HG02759 (cell line): ENCODE measurements at regions not wholly inside any gene's neighbourhood (a gene's known extent, or its start where the extent isn't known, plus 50 kb on each side); places are given as distances from the start of the nearest gene placed in this dataset.
"Not testable (repeated sequence)": the region's sequence is repeated elsewhere in the genome, so short reads cannot be mapped to it uniquely, and the experiment has no call there.

Source experiments
- ATAC-seq: cut with Tn5 transposase; IDR thresholded peaks from one replicate; pipeline ENCODE4 v1.9.1; 2021; ENCODE audit warnings: mild to moderate bottlenecking, moderate library complexity; ENCODE audit not compliant: unreplicated experiment

DNA sequence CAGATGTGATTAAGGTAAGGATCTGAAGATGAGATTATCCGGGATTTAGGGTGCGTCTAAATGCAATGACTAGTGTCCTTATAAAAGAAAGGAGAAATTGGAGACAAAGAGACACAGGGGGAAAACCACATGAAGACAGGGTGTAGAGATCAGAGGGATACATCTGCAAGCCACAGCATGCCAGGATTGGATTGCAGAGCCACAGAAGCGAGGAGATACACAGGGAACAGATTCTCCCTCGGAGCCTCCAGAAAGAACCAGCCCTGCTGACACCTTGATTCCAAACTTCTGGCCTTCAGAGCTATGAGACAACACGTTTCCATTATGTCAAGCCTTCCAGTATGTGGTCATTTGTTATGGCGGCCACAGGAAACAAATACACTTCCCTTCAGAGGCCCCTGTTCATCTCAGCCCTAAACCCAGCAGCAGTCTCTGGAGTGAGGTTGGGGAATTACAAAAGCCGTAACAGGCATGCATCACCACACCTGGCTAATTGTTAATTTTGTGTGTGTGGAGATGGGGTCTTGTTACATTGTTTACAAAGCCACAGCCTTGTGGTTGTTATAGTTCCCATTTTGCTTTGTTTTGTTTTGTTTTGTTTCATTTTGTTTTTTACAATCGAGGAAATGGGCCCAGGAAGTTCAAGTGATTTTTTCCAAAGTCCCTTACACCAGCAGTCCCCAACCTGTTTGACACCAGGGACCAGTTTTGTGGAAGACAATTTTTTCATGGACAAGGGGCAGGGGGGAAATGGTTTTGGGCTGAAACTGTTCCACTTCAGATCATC lies 51.6 kb upstream of the LYRM9 start:
- ATAC-seq = peak; percentile 73

DNA sequence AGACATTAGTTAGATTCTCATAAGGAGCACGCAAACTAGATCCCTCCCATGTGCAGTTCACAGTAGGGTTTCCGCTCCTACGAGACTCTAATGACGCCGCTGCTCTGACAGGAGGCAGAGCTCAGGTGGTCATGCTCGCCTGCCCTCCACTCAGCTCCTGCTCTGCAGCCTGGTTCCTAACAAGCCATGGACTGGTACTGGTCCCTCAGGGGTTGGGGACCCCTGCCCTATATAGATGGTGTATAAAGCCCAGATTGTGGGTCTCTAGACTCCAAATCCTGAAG lies 52.1 kb upstream of the LYRM9 start:
- peak; percentile 34 for ATAC-seq

DNA sequence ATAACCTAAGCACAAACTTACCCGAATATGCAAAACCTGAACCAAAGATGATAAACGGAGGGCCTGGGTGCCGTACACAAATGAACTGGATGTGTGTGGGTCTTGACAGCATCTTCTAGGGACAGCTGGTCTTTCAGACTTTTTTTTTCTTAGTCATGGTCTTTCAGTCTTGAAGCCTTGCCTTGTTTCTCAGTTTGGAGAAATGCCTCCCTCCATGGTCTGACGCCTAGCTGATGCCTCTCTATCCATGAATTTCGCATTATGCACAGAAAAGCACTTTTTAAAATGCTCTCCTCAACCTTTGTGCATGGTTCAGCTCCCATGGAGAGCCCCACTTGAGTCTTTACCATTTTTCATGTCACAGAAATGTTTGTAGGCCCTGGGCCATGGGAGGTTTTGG lies 52.8 kb upstream of the LYRM9 start:
- no peak for ATAC-seq

DNA sequence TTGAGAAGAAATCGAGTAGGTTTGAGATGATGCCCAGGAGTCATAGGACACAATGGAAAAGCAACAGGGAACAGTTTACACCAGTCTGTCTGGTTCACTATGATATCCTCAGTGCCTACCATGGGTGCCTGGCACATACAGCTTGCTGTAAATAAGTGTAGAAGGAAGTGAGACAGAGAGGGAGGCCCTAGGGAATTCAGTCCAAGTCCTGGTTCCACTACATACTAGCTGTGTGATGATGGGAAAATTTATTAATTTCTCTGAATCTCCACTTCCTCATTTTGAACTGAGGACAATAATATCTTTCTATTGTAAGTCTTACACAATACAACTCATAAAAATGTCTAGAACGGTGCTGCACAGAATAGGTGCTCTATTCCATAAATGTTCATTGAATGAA lies 53.3 kb upstream of the LYRM9 start:
- ATAC-seq = no peak

DNA sequence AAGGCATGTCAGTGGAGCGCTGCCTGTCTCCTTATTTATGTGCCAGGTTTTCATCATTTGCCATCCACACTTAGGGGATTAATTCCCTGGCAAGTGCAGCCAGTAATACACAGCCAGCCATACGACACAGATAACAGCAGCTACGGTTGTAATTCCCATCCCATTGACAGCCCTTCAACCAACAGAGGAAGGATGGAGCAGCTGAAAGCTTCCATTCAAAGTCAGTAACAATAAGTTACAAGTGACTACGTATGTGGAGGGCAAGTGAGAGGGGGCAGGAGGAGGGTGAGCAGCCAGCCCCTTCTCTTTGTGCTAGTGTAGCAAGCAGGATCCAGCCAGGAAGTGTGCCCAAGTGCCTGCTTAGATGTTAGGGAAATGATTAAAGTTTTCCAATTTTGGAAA lies 53.8 kb upstream of the LYRM9 start:
- ATAC-seq = no peak

DNA sequence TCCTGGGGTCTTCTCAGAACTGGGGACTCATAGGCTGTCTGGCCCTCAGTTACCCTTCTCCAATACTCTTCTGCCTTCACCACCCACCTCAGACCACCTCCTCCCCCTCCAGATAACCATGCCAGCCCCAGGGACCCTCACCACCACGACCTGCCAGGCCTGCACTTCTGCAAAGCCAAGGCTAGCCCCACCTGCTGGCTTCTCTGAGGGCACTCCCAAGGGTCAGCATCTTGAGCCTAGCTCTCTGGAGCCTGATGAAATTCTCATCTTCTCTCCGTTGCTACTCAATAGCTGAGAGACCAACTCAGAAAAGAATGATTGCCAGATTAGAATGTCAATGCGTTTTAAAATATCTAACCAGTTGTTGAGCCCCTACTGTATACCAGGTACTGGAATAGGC lies 56.1 kb upstream of the LYRM9 start:
- ATAC-seq = no peak

DNA sequence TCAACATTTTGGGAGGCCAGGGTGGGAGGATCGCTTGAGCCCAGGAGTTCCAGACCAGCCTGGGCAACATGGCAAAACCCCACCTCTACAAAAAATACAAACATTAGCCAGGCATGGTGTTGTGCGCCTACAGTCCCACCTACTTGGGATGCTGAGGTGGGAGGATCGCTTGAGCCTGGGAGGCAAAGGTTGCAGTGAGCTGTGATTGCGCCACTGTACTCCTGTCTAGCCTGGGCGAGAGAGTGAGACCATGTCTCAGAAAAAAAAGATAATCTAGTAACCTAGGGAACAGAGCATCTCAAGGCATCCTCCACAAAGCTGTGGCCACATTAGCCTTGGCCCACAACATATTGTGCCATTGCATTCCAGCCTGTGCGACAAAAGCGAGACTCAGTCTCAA lies 57.1 kb upstream of the LYRM9 start:
- not testable (repeated sequence) for ATAC-seq

DNA sequence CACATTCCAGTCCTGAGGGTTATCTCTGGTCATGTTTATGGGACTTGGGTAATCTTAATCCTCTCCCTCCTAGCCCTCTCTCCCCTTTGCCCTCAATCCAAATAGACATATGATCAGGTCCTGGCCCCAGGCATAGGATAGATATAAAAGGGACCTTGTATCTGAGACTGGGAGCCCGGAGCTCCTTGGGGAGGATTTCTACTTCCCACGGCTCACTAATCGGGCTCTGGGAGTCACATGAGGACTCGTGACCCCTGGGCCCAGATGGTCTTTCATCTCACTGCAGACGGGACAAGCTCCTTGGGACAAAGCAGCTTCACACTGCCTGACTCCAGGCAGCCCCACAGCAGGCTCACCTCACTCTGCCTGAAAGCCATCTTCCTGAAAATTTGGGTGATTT lies 57.8 kb upstream of the LYRM9 start:
- ATAC-seq = no peak

DNA sequence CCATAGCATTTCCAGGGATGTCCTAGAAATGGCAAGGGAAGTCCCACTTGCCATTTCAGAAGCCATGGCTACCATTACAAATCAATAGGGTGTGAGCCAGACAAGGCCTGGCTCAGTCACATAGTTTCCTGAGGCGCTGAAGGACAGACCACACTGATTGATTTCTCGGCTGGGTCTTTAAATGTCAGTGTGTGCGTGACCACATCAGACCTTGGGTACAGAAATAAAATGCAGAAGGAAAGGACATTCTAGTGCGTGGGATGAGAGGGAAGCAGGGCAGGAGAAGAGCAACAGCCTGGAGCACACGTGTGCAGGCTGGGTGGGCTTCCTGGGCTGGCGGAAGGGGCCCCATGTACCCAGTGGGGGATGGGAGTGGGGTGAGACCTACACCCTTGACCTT lies 58.7 kb upstream of the LYRM9 start:
- ATAC-seq = no peak

DNA sequence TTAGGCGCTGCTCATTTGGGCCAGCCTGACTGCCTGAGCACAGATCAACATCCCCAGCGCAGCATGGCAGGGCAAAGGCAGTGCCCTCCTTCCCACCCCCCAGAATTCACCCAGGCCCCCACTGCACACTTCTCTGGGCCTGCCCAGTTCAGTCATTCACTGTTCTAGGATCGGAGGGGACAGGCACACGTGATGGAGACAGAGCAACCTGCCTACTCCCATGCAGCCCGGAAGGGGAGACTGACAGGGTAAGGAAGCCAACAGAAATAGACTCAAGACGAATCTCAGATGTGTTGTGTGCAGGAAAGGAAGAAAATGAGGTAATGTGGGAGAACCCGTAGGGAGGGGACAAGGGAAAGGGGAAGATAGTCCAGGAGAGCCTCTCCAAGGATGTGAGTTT lies 59.2 kb upstream of the LYRM9 start:
- no peak for ATAC-seq

DNA sequence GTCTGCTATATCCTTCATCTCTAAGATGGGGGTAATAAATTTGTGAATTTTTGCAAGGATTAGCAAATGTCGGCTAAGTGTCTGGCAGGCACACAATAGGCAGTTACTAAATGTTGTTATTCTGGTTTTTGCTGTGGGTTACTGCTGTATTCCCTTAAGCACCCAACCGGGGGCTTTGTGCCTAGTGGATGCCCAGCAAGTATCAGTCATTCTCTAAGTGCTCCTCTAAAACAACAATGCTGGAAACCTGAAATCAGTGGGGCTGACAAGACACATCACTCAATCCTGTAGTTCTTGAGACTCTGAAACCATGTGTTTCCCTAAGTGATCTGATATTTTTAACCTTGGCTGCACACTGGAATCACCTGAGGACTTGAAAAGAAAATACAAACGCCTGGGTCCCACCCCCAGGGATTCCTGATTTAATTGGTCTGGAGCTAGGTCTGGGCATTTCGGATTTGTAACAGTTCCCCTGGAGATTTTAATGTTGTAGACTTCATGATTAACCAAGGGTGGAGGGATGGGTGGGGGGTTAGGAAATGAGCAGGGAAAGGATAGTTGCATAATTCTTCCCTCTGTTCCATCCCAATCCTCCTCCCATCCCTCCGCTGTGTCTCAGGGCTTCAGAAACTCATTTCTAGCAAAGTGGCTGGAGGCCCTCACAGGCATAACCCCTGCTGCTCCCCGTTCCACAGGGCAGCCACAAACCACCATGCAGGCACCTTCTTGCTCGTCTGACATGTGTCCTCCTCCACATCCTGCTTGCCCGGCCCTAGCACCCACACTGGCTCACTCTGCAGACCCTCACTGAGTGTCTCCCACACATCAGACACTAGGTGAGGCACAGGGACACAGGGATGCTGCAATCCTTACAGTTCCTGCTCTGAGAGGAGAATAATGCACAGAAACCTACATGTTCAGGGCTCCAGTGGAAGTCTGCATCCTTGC lies 61.7 kb upstream of the LYRM9 start:
- ATAC-seq = no peak

DNA sequence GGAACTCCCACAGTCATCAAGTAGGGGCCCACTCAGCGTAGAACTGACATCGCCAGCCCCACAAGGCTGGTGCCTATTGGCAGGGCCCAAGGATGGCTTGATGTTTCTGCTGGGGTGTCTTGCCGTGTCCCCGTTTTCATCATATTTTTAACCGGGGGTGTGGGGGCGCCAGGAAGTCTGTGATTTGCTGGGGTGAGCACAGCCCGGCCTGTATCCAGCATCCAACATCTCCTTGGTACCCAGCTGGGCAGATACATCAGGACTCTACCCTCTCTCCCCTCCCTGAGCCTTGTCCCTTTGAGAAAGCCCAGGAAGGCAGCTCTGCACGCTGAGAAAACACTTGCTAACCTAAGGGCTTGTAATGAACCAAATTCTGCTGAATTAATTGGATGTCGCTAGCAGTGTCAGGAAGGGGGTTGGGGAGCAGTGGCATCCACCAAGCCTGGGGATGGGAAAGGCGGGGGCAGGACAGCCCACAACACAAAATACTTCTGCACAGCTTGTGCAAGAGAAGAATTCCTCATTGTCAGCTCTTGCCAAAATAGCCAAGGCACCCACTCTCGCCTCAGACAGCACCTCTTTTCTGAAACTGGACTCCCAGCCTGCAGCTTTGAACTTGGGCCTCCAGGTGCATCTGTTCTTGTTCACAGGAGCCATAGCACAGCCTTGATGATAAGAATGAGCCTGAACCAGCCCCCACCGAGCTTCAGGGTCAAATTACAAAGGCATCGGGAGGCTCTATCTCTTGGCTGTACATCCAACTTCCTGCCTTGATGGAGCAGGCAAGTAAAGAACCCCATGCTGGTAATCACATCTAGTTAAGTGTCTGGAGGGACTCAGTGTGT lies 63.7 kb upstream of the LYRM9 start:
- no peak for ATAC-seq

DNA sequence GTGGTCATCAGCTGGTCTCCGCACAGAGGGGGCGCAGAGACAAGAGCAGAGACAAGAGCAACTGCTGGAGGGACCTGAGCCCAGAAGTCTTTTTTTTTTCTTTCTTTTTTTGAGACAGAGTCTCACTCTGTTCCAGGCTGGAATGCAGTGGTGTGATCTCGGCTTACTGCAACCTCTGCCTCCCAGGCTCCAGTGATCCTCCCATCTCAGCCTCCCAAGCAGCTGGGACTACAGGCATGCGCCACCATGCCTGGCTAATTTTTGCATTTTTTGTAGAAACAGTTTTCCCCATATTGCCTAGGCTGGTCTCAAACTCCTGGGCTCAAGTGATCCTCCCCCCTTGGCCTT lies 64.3 kb upstream of the LYRM9 start:
- ATAC-seq = not testable (repeated sequence)

DNA sequence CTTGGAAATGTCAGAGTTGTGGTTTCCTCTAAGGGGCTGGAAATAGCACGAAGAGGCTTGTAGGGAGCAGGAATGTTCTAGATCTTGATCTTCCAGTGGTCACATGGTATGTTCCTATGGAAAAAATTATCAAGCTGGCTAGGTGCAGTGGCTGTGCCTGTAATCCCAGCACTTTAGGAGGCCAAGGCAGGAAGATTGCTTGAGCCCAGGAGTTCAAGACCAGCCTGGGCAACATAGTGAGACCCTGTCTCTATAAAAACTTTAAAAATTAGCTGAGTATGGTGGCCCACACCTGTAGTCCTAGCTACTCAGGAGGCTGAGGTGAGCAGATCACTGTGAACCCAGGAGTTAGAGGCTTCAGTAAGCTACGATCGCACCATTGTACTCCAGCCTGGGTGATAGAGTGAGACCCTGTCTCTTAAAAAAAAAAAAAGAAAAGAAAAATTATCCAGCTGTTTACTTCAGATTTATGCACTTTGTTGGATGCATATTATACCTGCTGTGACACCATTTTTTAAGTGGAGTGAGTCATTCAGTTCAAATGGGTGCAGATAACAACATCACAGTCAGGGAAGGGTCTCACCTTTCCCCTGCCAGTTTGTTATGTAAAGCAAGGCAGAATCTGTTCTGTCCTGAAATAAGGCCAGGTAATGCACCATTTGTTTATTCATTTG lies 65.7 kb upstream of the LYRM9 start:
- ATAC-seq = no peak

DNA sequence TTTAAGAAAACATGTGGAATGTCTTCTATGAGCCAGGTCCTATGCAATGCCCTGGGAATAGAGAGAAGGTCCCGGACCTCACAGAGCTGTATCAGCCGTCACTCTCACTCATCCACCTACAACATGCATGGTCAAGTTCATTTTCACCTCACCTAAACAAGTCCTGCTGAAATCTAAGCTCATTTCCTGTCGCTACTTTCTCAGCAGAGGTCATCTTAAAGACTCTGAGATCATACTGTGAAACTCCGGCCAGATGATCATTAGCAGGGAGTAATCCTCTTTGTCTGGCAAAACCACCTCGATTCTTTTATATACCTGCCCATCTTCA lies 66.2 kb upstream of the LYRM9 start:
- no peak for ATAC-seq

DNA sequence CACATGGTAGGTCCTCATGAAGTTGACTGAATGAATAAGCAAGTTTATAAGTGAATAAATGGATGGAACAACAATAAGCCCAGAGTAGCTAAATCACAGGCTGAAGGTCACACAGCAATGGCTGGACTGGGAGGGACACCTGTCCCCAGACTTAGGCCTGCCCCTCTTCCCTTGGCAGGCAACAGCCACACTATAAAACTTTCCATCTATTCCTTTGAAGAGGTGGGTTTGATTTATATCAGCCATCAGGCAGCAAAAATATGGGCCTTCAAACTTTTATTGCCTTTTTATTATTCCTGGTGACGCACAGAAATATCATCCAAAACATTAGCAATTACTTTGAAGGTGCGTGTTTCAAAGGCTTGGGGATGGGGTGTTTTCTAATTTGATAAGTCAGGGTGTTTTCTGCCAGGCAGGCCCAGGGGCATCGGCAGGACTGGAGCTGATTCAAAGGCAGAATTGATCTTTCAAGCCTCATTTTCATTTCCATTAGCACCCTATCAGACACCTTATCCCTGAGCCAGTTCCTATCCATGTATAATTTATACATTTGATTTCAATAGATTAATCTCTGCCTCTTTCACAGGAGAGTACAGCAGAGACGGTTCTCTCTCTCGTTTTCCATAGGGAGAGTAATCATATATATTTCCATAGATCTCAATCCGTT lies 67.2 kb upstream of the LYRM9 start:
- ATAC-seq = no peak

DNA sequence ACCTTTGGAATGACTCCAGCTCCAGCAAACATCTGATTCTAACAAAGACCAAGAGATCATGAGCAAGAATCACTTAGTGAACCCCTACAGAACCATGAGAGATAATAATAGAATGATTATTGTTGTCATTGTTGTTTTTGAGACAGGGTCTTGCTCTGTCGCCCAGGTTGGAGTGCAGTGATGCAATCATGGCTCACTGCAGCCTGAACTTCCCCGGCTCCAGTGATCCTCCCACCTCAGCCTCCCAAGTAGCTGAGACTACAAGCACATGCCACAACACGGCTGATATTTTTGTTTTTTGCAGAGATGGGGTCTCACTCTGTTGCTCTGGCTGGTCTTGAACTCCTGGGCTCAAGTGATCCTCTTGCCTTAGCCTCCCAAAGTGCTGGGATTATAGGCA lies 69.4 kb upstream of the LYRM9 start:
- ATAC-seq = not testable (repeated sequence)

DNA sequence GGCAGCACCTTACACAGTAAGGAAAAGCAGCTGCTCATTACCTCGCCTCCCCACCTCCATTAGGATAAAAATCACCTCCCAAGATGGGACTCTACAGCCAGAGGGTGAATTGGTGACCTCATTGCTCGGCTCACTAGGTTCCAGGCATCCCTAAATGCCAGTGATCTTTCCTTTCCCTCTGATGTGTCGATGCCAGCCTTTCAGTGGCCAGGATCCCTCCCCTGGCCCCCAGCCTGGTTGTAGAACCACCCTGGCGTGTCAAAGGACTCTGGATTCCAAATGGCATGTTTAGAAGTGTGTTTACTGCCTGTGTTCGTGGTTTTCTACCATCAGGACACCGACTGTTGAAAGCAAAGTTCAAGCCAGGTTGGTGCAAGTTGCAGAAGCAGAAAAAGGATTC lies 72.1 kb upstream of the LYRM9 start:
- ATAC-seq = no peak

DNA sequence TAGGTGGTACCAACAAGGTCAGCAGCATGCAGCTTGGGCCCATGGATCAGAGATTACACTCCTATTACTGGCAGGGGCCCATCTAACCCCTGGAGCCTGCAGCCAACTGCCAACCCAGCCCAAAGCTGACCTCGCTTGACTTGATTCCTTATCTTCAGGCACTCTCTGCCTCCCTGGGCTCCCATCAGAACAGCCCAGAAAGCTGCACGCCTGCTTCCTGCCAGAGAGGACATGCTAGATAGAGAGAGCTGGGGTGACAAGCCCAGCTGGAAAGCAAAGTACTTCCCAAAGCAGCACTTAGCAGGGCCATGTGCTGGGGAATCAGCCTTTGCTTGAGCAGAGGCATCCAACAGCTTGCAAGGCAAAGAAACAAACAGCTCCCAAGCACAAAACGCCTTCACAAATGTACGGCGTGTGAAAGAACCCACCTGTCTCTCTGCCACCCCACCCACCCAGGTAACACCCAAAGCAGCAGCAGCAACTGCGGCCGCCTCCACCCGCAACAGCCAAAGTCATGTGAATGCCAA lies 74.2 kb upstream of the NLK start:
- no peak for ATAC-seq

DNA sequence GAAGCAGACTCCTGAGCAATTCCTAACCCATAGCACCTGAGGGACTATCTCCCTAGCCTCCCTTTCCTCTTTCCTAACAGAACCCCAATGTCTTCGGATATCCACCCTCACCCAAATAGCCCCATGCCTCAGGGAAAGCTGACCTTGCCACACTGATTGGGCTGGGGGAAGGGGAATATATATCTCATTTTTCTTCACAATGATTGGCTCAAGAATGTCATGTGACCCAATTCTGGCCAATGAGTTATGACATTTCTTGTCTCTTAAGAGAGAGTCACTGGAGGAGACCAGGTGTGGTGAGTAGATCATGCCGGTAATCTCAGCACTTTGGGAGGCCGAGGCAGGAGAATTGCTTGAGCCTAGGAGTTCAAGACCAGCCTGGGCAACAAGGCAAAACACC lies 71.9 kb upstream of the NLK start:
- no peak for ATAC-seq
